GM19023 (cell line): ENCODE measurements at regions not wholly inside any gene's neighbourhood (a gene's known extent, or its start where the extent isn't known, plus 50 kb on each side); places are given as distances from the start of the nearest gene placed in this dataset.
"Not testable (repeated sequence)": the region's sequence is repeated elsewhere in the genome, so short reads cannot be mapped to it uniquely, and the experiment has no call there.

ENCODE experiments used
- ATAC-seq: cut with Tn5 transposase; IDR thresholded peaks from one replicate; pipeline ENCODE4 v1.9.1; 2021; ENCODE audit warnings: mild to moderate bottlenecking, moderate library complexity; ENCODE audit not compliant: unreplicated experiment

GRCh38 chr12:131469945-131470344, 240.9 kb upstream of the SFSWAP start:
- ATAC-seq, result not testable (repeated sequence)

- ATAC-seq, result no peak
Measured at GRCh38 chr12:131471271-131471905, 239.5 kb upstream of the SFSWAP start.

- ATAC-seq, result no peak
Measured at GRCh38 chr12:131471946-131472732, 238.8 kb upstream of the SFSWAP start.

- ATAC-seq, result no peak
Measured at GRCh38 chr12:131473261-131473660, 237.6 kb upstream of the SFSWAP start.

- ATAC-seq, result no peak
Measured at GRCh38 chr12:131473741-131474709, 236.9 kb upstream of the SFSWAP start.

- not testable (repeated sequence) for ATAC-seq
Measured at GRCh38 chr12:131475012-131475411, 235.9 kb upstream of the SFSWAP start.

- no peak for ATAC-seq
Measured at GRCh38 chr12:131477613-131478012, 233.3 kb upstream of the SFSWAP start.

GRCh38 chr12:131478468-131478867, 232.4 kb upstream of the SFSWAP start:
- no peak for ATAC-seq

GRCh38 chr12:131482199-131482598, 228.7 kb upstream of the SFSWAP start:
- ATAC-seq, result no peak

- no peak for ATAC-seq
Measured at GRCh38 chr12:131482686-131483085, 228.2 kb upstream of the SFSWAP start.

GRCh38 chr12:131486451-131487230, 224.2 kb upstream of the SFSWAP start:
- no peak for ATAC-seq

GRCh38 chr12:131487388-131488124, 223.3 kb upstream of the SFSWAP start:
- ATAC-seq, result no peak

- no peak for ATAC-seq
Measured at GRCh38 chr12:131489718-131490117, 221.2 kb upstream of the SFSWAP start.

- ATAC-seq, result no peak
Measured at GRCh38 chr12:131491155-131491554, 219.7 kb upstream of the SFSWAP start.

- no peak for ATAC-seq
Measured at GRCh38 chr12:131491916-131492490, 218.9 kb upstream of the SFSWAP start.

- no peak for ATAC-seq
Measured at GRCh38 chr12:131493068-131493826, 217.6 kb upstream of the SFSWAP start.

- no peak for ATAC-seq
Measured at GRCh38 chr12:131494216-131494615, 216.7 kb upstream of the SFSWAP start.

GRCh38 chr12:131494741-131495524, 216.0 kb upstream of the SFSWAP start:
- ATAC-seq, result no peak
